Keratinocyte (primary cell): ENCODE measurements at regions not wholly inside any gene's neighbourhood (a gene's known extent, or its start where the extent isn't known, plus 50 kb on each side); places are given as distances from the start of the nearest gene placed in this dataset.

Source experiments
- DNase-seq: peaks from one replicate; pipeline ENCODE4 v3.0.0-alpha.2; 2011; ENCODE audit warnings: low read depth, missing footprints, low spot score
- FAIRE-seq: peaks from 2 replicates; lab custom pipeline; 2011; peaks lifted over from hg19 to GRCh38; lab: Jason Lieb, UNC
- H2AFZ ChIP-seq: 2 replicates; pipeline ENCODE4 v1.6.0; 2012; ENCODE audit warnings: low read length, control low read depth, inconsistent platforms; ENCODE audit not compliant: control insufficient read depth
- H3K27ac ChIP-seq: 2 replicates; pipeline ENCODE4 v1.5.1; 2011; ENCODE audit warnings: low read length; ENCODE audit not compliant: control insufficient read depth, insufficient read depth
- H3K27me3 ChIP-seq: 3 replicates; pipeline ENCODE4 v1.6.0; 2011; ENCODE audit warnings: low read length; ENCODE audit not compliant: control insufficient read depth, insufficient read depth; ENCODE audit errors: extremely low read depth
- H3K36me3 ChIP-seq, 2 experiments: 2 replicates in 1 of 2; 3 replicates in 1 of 2; pipeline ENCODE4 v1.5.1; 2011; ENCODE audit warnings: low read length in 2 of 2, mild to moderate bottlenecking in 1 of 2; ENCODE audit not compliant: control insufficient read depth in 2 of 2, insufficient read depth in 2 of 2; ENCODE audit errors: extremely low read depth in 1 of 2
- H3K4me1 ChIP-seq: 3 replicates; pipeline ENCODE4 v1.5.1; 2011; ENCODE audit warnings: low read length; ENCODE audit not compliant: control insufficient read depth, insufficient read depth; ENCODE audit errors: extremely low read depth
- H3K4me2 ChIP-seq: 3 replicates; pipeline ENCODE4 v1.6.0; 2011; ENCODE audit warnings: low read depth, low read length; ENCODE audit not compliant: control insufficient read depth, insufficient read depth; ENCODE audit errors: extremely low read depth
- H3K4me3 ChIP-seq, 3 experiments: fragments of 200-600 bp in 1 of 3; sonication (generic) in 1 of 3; 2 replicates in 2 of 3; 3 replicates in 1 of 3; pipeline ENCODE4 v1.5.1; 2011 to 2016; ENCODE audit warnings: low read length in 3 of 3, mild to moderate bottlenecking in 3 of 3, control low read depth in 2 of 3, inconsistent platforms in 1 of 3, low read depth in 1 of 3, mixed read lengths in 1 of 3, mixed run types in 1 of 3, moderate library complexity in 1 of 3; ENCODE audit not compliant: control insufficient read depth in 2 of 3, insufficient read depth in 2 of 3; ENCODE audit errors: extremely low read depth in 1 of 3
- H3K79me2 ChIP-seq: 2 replicates; pipeline ENCODE4 v1.6.0; 2012; ENCODE audit warnings: low read length; ENCODE audit not compliant: control insufficient read depth, insufficient read depth
- H3K9ac ChIP-seq: 3 replicates; pipeline ENCODE4 v1.6.0; 2011; ENCODE audit warnings: low read length; ENCODE audit not compliant: control insufficient read depth, insufficient read depth; ENCODE audit errors: extremely low read depth
- H3K9me1 ChIP-seq: 3 replicates; pipeline ENCODE4 v1.6.0; 2011; ENCODE audit warnings: low read length; ENCODE audit not compliant: control insufficient read depth, insufficient read depth; ENCODE audit errors: extremely low read depth
- H3K9me3 ChIP-seq: 2 replicates; pipeline ENCODE4 v1.5.1; 2012; ENCODE audit warnings: low read depth, low read length; ENCODE audit not compliant: control insufficient read depth
- H4K20me1 ChIP-seq: 3 replicates; pipeline ENCODE4 v1.6.0; 2011; ENCODE audit warnings: low read length; ENCODE audit not compliant: control insufficient read depth, insufficient read depth; ENCODE audit errors: extremely low read depth
- EZH2 ChIP-seq: IDR thresholded peaks from one replicate; pipeline ENCODE4 v1.6.1; 2012; ENCODE audit warnings: inconsistent platforms, mild to moderate bottlenecking, low read length, moderate library complexity
- dilution Hi-C: fragments of 300-500 bp; cut with MboI; formaldehyde crosslinking; loops from one replicate; pipeline ENCODE4 v1.7.0; 2020; ENCODE audit warnings: low sequenced_read_pairs; ENCODE audit not compliant: extremely low pct_ligation_motif_present
- TF ChIP-seq, protein P1 (sequence below), 3 experiments: IDR thresholded peaks in 1 of 3; conservative IDR thresholded peaks in 1 of 3; optimal IDR thresholded peaks in 1 of 3; 2 replicates in 2 of 3; 3 replicates in 1 of 3; pipeline versions ENCODE3 to v1.5.1; 2011; ENCODE audit warnings: low read length in 3 of 3, mild to moderate bottlenecking in 3 of 3, moderate library complexity in 2 of 3, control low read depth in 1 of 3, inconsistent platforms in 1 of 3; ENCODE audit not compliant: insufficient read depth in 2 of 3; ENCODE audit errors: extremely low read depth in 1 of 3

DNA sequence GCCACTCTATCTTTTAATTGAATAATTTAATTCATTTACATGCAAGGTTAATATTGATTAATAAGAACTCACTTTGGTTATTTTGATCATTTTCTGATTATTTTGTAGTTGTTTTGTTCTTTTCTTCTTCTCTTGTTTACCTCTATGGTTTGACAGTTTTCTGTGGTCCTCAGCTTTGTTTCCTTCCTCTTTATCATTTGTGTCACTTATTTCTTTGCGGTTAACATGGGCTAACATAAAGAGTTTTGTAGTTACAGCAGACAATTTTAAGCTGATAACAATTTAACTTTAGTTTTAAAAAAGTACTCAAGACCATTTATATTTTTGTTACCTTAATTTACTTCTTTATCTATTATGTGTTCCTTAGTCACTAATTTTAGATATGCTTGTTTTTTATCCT, 1032.8 kb upstream of the RAG2 start:
- FAIRE-seq = no peak
- Histone ChIP-seq H4K20me1 (no peaks in the 10 kb centered on the region), H3K9ac (no peak overlapping the region), H2AFZ (no peak overlapping the region), H3K79me2 (no peaks in the 10 kb centered on the region), H3K4me3 (no peak overlapping the region), H3K4me1 (no peaks in the 10 kb centered on the region), H3K4me2 (no peak overlapping the region), H3K9me3 (no peaks in the 10 kb centered on the region), H3K27ac (no peak overlapping the region), H3K9me1 (no peaks in the 10 kb centered on the region), H3K27me3 (no peaks in the 10 kb centered on the region), H3K36me3 (no peaks in the 10 kb centered on the region)
- dilution Hi-C loops = no loop called here
- TF ChIP-seq EZH2 = no peak
- TF ChIP-seq, protein P1, sequence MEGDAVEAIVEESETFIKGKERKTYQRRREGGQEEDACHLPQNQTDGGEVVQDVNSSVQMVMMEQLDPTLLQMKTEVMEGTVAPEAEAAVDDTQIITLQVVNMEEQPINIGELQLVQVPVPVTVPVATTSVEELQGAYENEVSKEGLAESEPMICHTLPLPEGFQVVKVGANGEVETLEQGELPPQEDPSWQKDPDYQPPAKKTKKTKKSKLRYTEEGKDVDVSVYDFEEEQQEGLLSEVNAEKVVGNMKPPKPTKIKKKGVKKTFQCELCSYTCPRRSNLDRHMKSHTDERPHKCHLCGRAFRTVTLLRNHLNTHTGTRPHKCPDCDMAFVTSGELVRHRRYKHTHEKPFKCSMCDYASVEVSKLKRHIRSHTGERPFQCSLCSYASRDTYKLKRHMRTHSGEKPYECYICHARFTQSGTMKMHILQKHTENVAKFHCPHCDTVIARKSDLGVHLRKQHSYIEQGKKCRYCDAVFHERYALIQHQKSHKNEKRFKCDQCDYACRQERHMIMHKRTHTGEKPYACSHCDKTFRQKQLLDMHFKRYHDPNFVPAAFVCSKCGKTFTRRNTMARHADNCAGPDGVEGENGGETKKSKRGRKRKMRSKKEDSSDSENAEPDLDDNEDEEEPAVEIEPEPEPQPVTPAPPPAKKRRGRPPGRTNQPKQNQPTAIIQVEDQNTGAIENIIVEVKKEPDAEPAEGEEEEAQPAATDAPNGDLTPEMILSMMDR (optimal IDR thresholded peaks at IDR 0.05 in 1 of 3, IDR thresholded peaks at IDR 0.05 in 1 of 3, conservative IDR thresholded peaks at IDR 0.05 in 1 of 3; ENCODE audit: extremely low read depth in 1 of 3, insufficient read depth in 2 of 3, low read length in 3 of 3) = no peak
- no peak for DNase-seq

DNA sequence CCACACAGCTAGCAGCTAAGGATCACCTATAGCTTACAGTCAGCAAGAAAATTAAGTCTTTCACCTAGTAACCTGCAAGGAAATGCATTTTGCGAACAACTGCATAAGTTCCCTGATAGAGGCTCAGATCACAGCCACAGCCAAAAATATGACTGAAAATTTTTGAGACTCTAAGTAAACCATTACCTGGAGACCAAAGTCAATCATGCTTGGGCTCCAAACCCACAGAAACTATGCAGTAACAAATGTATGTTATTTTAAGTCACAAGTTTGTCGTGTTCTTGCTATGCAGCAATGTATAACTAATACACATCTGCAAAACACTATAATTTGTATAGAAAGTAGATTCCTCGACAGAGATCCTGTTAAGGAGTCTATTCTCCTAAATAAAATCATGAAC, 1025.7 kb upstream of the RAG2 start:
- Histone ChIP-seq H3K27ac (no peak overlapping the region), H3K4me1 (no peaks in the 10 kb centered on the region), H3K9me1 (no peaks in the 10 kb centered on the region), H2AFZ (no peak overlapping the region), H3K4me2 (no peak overlapping the region), H3K79me2 (no peaks in the 10 kb centered on the region), H3K4me3 (no peak overlapping the region), H3K9ac (no peak overlapping the region), H4K20me1 (no peaks in the 10 kb centered on the region), H3K36me3 (no peaks in the 10 kb centered on the region), H3K27me3 (no peaks in the 10 kb centered on the region), H3K9me3 (no peaks in the 10 kb centered on the region)
- no peak for FAIRE-seq
- dilution Hi-C loops = no loop called here
- no peak for TF ChIP-seq EZH2
- TF ChIP-seq, protein P1 (optimal IDR thresholded peaks at IDR 0.05 in 1 of 3, IDR thresholded peaks at IDR 0.05 in 1 of 3, conservative IDR thresholded peaks at IDR 0.05 in 1 of 3; ENCODE audit: extremely low read depth in 1 of 3, insufficient read depth in 2 of 3, low read length in 3 of 3) = no peak
- DNase-seq = no peak
